ENCODE measurements at regions not wholly inside any gene's neighbourhood (a gene's known extent, or its start where the extent isn't known, plus 50 kb on each side); places are given as distances from the start of the nearest gene placed in this dataset.

DNA sequence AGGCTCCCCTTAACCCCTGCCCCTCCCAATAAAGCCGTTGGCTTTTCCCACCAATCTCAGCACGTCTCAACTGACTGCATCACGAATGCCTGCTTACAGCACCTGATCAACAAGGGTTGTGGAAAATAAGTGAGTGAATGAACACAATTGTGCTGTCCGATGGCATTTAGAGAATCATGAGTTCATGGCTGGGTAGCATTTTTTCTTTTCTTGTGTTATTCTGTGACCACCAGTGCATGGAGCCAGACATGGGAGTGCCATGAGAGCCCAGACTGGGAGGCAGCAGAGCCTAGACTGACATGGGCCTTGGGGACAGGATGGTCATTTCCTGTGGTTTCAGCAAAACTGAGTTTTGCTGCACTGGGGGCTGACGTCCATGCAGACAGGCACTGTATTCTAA is 254.1 kb upstream of the IGFBP3 start:
- Mint-ChIP-seq H3K27me3 (no peaks in the 10 kb centered on the region), H3K27ac (no peak overlapping the region), H3K9me3 (peaks cover 0 to 11% (median 0%) of the 10 kb centered on the region in 8 donors), H3K4me1 (no peaks in the 10 kb centered on the region), H3K4me3 (no peak overlapping the region), H3K36me3 (no peaks in the 10 kb centered on the region)
- Histone ChIP-seq H3K4me3 (ENCODE audit: low read length in 2 of 2) (no peak overlapping the region), H3K9me3 (ENCODE audit: control insufficient read depth in 1 of 2, low read length in 2 of 2) (no peaks in the 10 kb centered on the region), H3K4me1 (ENCODE audit: insufficient read depth, low read length) (no peaks in the 10 kb centered on the region), H3K27ac (ENCODE audit: low read depth, low read length) (no peak overlapping the region), H3K27me3 (ENCODE audit: insufficient read depth, low read length) (no peaks in the 10 kb centered on the region), H3K36me3 (ENCODE audit: insufficient read depth, low read length) (no peaks in the 10 kb centered on the region)
- DNase-seq = no peak
- intact Hi-C loops (cut with micrococcal nuclease) = no loop called here
- ChIA-PET POLR2A (ENCODE audit: partially characterized antibody) (no interaction called here), CTCF (ENCODE audit: partially characterized antibody) (no interaction called here)

DNA sequence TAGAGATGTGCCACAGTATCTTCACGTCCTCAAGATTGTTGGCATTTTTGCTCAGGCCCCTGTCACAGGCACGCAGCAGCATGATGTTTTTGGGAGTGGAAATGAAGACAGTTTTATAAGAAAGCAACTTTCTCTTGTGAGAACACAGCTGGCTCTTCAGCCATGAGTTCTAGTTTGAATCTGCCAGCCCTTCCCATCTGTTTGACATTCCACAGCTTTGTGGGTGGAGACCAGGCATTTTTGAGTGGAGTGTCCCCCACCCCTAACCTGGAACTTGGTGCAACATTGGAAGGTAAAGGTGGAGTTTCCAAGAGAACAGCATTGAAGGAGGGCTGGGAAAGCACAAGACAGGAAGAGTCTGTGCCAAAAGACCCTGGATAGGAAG is 253.1 kb upstream of the IGFBP3 start:
- H3K27ac ChIP-seq (ENCODE audit: low read depth, low read length) = no peak overlapping the region
- ChIA-PET CTCF (ENCODE audit: partially characterized antibody) (no interaction called here), POLR2A (ENCODE audit: partially characterized antibody) (no interaction called here)
- no peaks in the 10 kb centered on the region for H3K27me3 ChIP-seq (ENCODE audit: insufficient read depth, low read length)
- no peak overlapping the region for H3K4me3 ChIP-seq (ENCODE audit: low read length in 2 of 2)
- DNase-seq = no peak
- H3K36me3 ChIP-seq (ENCODE audit: insufficient read depth, low read length) = no peaks in the 10 kb centered on the region
- no peaks in the 10 kb centered on the region for H3K9me3 ChIP-seq (ENCODE audit: control insufficient read depth in 1 of 2, low read length in 2 of 2)
- intact Hi-C loops (cut with micrococcal nuclease) = no loop called here
- Mint-ChIP-seq H3K27ac (no peak overlapping the region), H3K4me3 (no peak overlapping the region), H3K27me3 (no peaks in the 10 kb centered on the region), H3K4me1 (no peaks in the 10 kb centered on the region), H3K9me3 (peaks cover 0 to 7% (median 0%) of the 10 kb centered on the region in 8 donors), H3K36me3 (no peaks in the 10 kb centered on the region)
- H3K4me1 ChIP-seq (ENCODE audit: insufficient read depth, low read length) = no peaks in the 10 kb centered on the region

DNA sequence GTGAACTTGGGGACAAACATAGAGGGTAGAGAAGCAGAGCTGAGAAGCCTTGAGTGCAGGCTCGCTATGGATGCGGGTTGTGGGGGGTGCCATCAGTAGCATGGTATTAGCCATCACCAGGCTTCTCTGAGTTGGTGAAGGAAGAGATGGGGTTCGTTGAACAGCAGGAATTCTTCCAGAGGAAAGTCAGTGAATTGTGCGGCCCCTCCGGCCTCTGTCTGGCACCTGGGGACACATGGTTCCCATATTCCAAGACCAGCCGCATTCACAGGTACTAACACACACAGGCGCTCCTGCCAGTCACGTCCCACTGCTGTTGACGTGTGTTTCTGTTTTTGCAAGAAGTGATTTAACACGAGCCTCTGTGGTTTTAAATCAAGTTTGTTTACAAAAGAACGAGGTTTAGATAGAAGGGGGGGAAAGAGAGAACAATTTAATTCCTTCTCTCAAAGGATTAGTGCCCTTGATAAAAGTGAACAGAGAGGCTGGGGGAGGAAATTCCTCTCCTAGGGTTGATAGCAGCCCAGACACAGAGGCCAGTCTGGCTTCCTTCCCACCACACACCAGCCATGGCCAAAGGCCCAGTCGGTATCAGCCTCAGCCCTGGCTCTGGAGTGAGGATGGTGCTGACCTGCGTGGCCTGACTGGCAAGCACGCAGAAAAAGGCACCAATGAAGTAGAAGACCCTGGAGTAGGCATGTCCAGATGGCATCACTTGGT is 252.6 kb upstream of the IGFBP3 start:
- H3K4me1 Mint-ChIP-seq = no peaks in the 10 kb centered on the region
- H3K9me3 ChIP-seq (ENCODE audit: control insufficient read depth in 1 of 2, low read length in 2 of 2) = no peaks in the 10 kb centered on the region
- intact Hi-C loops (cut with micrococcal nuclease) = no loop called here
- no peak overlapping the region for H3K4me3 ChIP-seq (ENCODE audit: low read length in 2 of 2)
- ChIA-PET POLR2A (ENCODE audit: partially characterized antibody) (no interaction called here), CTCF (ENCODE audit: partially characterized antibody) (no interaction called here)
- no peak for DNase-seq
- H3K4me3 Mint-ChIP-seq = no peak overlapping the region
- H3K27ac Mint-ChIP-seq = no peak overlapping the region
- no peaks in the 10 kb centered on the region for H3K27me3 ChIP-seq (ENCODE audit: insufficient read depth, low read length)
- H3K27me3 Mint-ChIP-seq = no peaks in the 10 kb centered on the region
- no peaks in the 10 kb centered on the region for H3K4me1 ChIP-seq (ENCODE audit: insufficient read depth, low read length)
- peaks cover 0 to 7% (median 0%) of the 10 kb centered on the region in 8 donors for H3K9me3 Mint-ChIP-seq
- H3K36me3 ChIP-seq (ENCODE audit: insufficient read depth, low read length) = no peaks in the 10 kb centered on the region
- no peaks in the 10 kb centered on the region for H3K36me3 Mint-ChIP-seq
- H3K27ac ChIP-seq (ENCODE audit: low read depth, low read length) = no peak overlapping the region

DNA sequence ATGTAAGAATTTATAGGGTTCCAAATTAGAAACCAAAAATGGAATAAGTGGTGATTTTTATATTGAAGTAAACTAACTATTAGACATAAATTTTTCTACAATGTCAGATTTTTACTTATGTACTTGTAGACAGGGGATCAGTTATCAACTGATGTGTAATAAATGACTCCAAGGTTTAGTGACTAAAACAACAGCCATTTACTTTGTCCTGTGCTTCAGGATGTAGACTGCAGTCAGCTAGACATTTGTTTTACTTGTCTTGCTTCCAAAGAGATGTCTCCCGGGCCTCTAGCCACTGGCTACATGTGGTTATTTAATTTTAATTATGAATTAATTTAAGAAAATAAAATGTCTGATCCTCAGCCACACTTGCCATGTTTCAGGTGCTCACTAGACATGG is 249.7 kb upstream of the IGFBP3 start:
- Histone ChIP-seq H3K27ac (ENCODE audit: low read depth, low read length) (no peak overlapping the region), H3K4me1 (ENCODE audit: insufficient read depth, low read length) (no peaks in the 10 kb centered on the region), H3K36me3 (ENCODE audit: insufficient read depth, low read length) (no peaks in the 10 kb centered on the region), H3K9me3 (ENCODE audit: control insufficient read depth in 1 of 2, low read length in 2 of 2) (no peaks in the 10 kb centered on the region), H3K27me3 (ENCODE audit: insufficient read depth, low read length) (no peaks in the 10 kb centered on the region), H3K4me3 (ENCODE audit: low read length in 2 of 2) (no peak overlapping the region)
- Mint-ChIP-seq H3K4me3 (no peak overlapping the region), H3K9me3 (peaks cover 0 to 3% (median 0%) of the 10 kb centered on the region in 8 donors), H3K27me3 (no peaks in the 10 kb centered on the region), H3K36me3 (no peaks in the 10 kb centered on the region), H3K4me1 (no peaks in the 10 kb centered on the region), H3K27ac (no peak overlapping the region)
- POLR2A ChIA-PET (ENCODE audit: partially characterized antibody) = no interaction called here
- intact Hi-C loops (cut with micrococcal nuclease) = no loop called here
- CTCF ChIA-PET (ENCODE audit: partially characterized antibody) = no interaction called here
- no peak for DNase-seq

DNA sequence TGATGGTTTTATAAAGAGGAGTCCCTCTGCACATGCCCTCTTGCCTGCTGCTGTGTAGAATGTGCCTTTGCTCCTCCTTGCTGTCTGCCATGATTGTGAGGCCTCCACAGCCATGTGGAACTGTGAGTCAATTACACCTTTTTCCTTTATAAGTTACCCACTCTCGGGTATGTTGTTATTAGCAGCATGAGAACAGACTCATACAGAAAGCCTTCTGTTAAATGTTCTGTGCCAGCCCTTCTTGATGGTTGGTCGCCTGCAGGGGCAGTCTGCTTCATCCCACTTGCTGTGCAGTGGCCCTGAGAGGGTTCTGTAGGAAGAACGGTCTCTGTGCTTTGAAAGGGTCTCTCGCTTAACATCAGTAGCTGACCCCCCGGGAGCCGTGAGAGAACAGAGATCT is 248.9 kb upstream of the IGFBP3 start:
- H3K9me3 Mint-ChIP-seq = peaks cover 0 to 3% (median 0%) of the 10 kb centered on the region in 8 donors
- CTCF ChIA-PET (ENCODE audit: partially characterized antibody) = no interaction called here

DNA sequence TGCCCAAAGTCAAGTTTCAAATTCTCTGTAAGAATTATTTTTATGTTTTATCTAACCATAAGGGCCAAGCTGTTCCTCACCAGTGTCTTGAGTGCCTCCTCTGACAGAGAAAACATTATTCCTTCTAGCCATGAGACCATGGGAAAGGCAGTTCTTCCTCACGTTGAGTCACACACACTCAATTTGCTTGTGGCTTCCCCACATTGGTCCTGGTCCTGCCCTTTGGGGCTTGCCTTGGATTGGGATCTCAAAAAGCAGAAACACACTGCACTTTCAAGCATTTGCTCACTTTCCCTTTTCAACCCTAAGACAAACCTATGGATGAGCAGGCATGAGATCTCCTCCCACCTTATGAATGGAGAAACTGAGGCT is 248.3 kb upstream of the IGFBP3 start:
- no peaks in the 10 kb centered on the region for H3K36me3 ChIP-seq (ENCODE audit: insufficient read depth, low read length)
- intact Hi-C loops (cut with micrococcal nuclease) = no loop called here
- no peak overlapping the region for H3K4me3 ChIP-seq (ENCODE audit: low read length in 2 of 2)
- no peaks in the 10 kb centered on the region for H3K27me3 Mint-ChIP-seq
- no peaks in the 10 kb centered on the region for H3K36me3 Mint-ChIP-seq
- H3K9me3 ChIP-seq (ENCODE audit: control insufficient read depth in 1 of 2, low read length in 2 of 2) = no peaks in the 10 kb centered on the region
- DNase-seq = no peak
- H3K9me3 Mint-ChIP-seq = peaks cover 0 to 3% (median 0%) of the 10 kb centered on the region in 8 donors
- no peak overlapping the region for H3K27ac Mint-ChIP-seq
- no peaks in the 10 kb centered on the region for H3K27me3 ChIP-seq (ENCODE audit: insufficient read depth, low read length)
- no peak overlapping the region for H3K27ac ChIP-seq (ENCODE audit: low read depth, low read length)
- ChIA-PET CTCF (ENCODE audit: partially characterized antibody) (no interaction called here), POLR2A (ENCODE audit: partially characterized antibody) (no interaction called here)
- no peaks in the 10 kb centered on the region for H3K4me1 Mint-ChIP-seq
- no peak overlapping the region for H3K4me3 Mint-ChIP-seq
- no peaks in the 10 kb centered on the region for H3K4me1 ChIP-seq (ENCODE audit: insufficient read depth, low read length)

More for the DNA sequence above, 248.9 kb upstream of the IGFBP3 start:
- POLR2A ChIA-PET (ENCODE audit: partially characterized antibody) = no interaction called here
- no peak overlapping the region for H3K27ac ChIP-seq (ENCODE audit: low read depth, low read length)
- no peaks in the 10 kb centered on the region for H3K36me3 Mint-ChIP-seq
- H3K4me1 Mint-ChIP-seq = no peaks in the 10 kb centered on the region
- H3K4me1 ChIP-seq (ENCODE audit: insufficient read depth, low read length) = no peaks in the 10 kb centered on the region
- no peak for DNase-seq
- no peak overlapping the region for H3K27ac Mint-ChIP-seq
- H3K27me3 ChIP-seq (ENCODE audit: insufficient read depth, low read length) = no peaks in the 10 kb centered on the region
- intact Hi-C loops (cut with micrococcal nuclease) = no loop called here
- H3K4me3 Mint-ChIP-seq = no peak overlapping the region
- H3K9me3 ChIP-seq (ENCODE audit: control insufficient read depth in 1 of 2, low read length in 2 of 2) = no peaks in the 10 kb centered on the region
- H3K4me3 ChIP-seq (ENCODE audit: low read length in 2 of 2) = no peak overlapping the region
- no peaks in the 10 kb centered on the region for H3K27me3 Mint-ChIP-seq
- no peaks in the 10 kb centered on the region for H3K36me3 ChIP-seq (ENCODE audit: insufficient read depth, low read length)

DNA sequence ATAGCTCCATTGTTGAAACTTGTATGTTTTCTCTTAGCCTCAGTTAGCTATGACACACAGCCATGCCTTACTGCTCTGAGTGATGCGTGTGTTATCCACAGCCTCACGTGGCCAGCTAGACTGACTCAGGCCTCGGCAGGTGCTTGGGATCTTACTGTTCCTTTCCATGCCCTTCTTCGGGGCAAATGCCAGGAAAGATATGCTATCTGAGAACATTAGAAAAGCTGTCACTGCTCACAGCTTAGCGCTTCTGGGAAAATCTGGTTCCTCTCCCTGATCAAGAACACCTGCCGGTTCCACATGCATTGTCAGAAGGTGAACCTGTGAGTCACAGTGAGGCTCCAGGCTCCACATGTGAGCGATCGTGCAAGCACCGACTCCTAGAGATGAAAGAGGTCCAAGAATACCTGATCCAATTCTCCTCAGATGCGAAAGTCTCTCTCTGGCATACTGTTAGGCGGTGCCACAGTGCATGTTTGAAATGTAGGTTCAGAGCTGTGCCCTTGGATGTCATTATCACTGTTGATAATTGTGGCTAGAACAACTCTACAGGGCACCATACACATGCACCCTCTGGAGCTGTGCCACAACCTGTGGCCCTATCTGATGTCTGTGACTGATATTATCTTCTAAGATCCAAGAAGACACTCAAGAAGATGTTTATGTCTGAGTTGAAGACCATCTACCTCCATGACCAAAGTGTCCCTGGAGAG is 247.8 kb upstream of the IGFBP3 start:
- no peak overlapping the region for H3K4me3 ChIP-seq (ENCODE audit: low read length in 2 of 2)
- no peak overlapping the region for H3K4me3 Mint-ChIP-seq
- no peaks in the 10 kb centered on the region for H3K4me1 Mint-ChIP-seq
- ChIA-PET POLR2A (ENCODE audit: partially characterized antibody) (no interaction called here), CTCF (ENCODE audit: partially characterized antibody) (no interaction called here)
- H3K4me1 ChIP-seq (ENCODE audit: insufficient read depth, low read length) = no peaks in the 10 kb centered on the region
- H3K36me3 Mint-ChIP-seq = no peaks in the 10 kb centered on the region
- H3K27ac ChIP-seq (ENCODE audit: low read depth, low read length) = no peak overlapping the region
- intact Hi-C loops (cut with micrococcal nuclease) = no loop called here
- no peak overlapping the region for H3K27ac Mint-ChIP-seq
- H3K27me3 Mint-ChIP-seq = no peaks in the 10 kb centered on the region
- H3K27me3 ChIP-seq (ENCODE audit: insufficient read depth, low read length) = no peaks in the 10 kb centered on the region
- no peaks in the 10 kb centered on the region for H3K36me3 ChIP-seq (ENCODE audit: insufficient read depth, low read length)
- no peaks in the 10 kb centered on the region for H3K9me3 ChIP-seq (ENCODE audit: control insufficient read depth in 1 of 2, low read length in 2 of 2)
- H3K9me3 Mint-ChIP-seq = peaks cover 0 to 3% (median 0%) of the 10 kb centered on the region in 8 donors
- no peak for DNase-seq
